ENCODE measurements at regions not wholly inside any gene's neighbourhood (a gene's known extent, or its start where the extent isn't known, plus 50 kb on each side); places are given as distances from the start of the nearest gene placed in this dataset.

GRCh38 chr7:26102176-26102575 is 49.8 kb upstream of the NFE2L3 start:
- POLR2A ChIA-PET (ENCODE audit: unreplicated experiment) = no interaction called here
- Histone ChIP-seq H3K4me2 (ENCODE audit: low read length) (no peak overlapping the region), H3K27ac (ENCODE audit: low read length) (no peak overlapping the region), H2AFZ (ENCODE audit: low read length) (no peak overlapping the region), H3K9me2 (replicated peaks; ENCODE audit: low read length) (no peaks in the 10 kb centered on the region), H3K9me3 (ENCODE audit: low read length) (no peaks in the 10 kb centered on the region), H3F3A (ENCODE audit: low read length, unreplicated experiment) (no peaks in the 10 kb centered on the region), H4K20me1 (ENCODE audit: low read length) (no peaks in the 10 kb centered on the region), H3K79me2 (ENCODE audit: low read length) (no peaks in the 10 kb centered on the region), H3K9ac (ENCODE audit: low read length) (no peak overlapping the region), H3K36me3 (ENCODE audit: low read depth, low read length) (no peaks in the 10 kb centered on the region), H3K4me1 (ENCODE audit: insufficient read depth, low read length) (peaks cover 7% of the 10 kb centered on the region; the same call in 1 of the 2 replicates), H3K27me3 (ENCODE audit: low read length) (no peaks in the 10 kb centered on the region), H3K4me3 (ENCODE audit: low read length) (no peak overlapping the region)
- CTCF ChIA-PET = no interaction called here
- DNase-seq = peak; percentile 20
- TF ChIP-seq EZH2 (IDR thresholded peaks at IDR 0.05; ENCODE audit: low read length, unreplicated experiment) = no peak
- TF ChIP-seq EZH2phosphoT487 (IDR thresholded peaks at IDR 0.05; ENCODE audit: borderline replicate concordance, low read length) = no peak
- TF ChIP-seq, protein P1, sequence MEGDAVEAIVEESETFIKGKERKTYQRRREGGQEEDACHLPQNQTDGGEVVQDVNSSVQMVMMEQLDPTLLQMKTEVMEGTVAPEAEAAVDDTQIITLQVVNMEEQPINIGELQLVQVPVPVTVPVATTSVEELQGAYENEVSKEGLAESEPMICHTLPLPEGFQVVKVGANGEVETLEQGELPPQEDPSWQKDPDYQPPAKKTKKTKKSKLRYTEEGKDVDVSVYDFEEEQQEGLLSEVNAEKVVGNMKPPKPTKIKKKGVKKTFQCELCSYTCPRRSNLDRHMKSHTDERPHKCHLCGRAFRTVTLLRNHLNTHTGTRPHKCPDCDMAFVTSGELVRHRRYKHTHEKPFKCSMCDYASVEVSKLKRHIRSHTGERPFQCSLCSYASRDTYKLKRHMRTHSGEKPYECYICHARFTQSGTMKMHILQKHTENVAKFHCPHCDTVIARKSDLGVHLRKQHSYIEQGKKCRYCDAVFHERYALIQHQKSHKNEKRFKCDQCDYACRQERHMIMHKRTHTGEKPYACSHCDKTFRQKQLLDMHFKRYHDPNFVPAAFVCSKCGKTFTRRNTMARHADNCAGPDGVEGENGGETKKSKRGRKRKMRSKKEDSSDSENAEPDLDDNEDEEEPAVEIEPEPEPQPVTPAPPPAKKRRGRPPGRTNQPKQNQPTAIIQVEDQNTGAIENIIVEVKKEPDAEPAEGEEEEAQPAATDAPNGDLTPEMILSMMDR (conservative IDR thresholded peaks at IDR 0.05; ENCODE audit: low read depth, low read length) = no peak
- no TSS peak for BruUV-seq (replicated peaks)
- ATAC-seq = no peak
- intact Hi-C loops (cut with micrococcal nuclease) = no loop called here

Small RNA genes lying in the stretch of these regions (microRNA-seq; reads per million reads assigned to microRNA genes)
- gene MIR148A (ENCODE audit: unreplicated experiment) = 204 reads per million, percentile 70 among the genes with 10 or more reads in this experiment

All from PC-3 (cell line).